ENCODE measurements at regions not wholly inside any gene's neighbourhood (a gene's known extent, or its start where the extent isn't known, plus 50 kb on each side); places are given as distances from the start of the nearest gene placed in this dataset.

DNA sequence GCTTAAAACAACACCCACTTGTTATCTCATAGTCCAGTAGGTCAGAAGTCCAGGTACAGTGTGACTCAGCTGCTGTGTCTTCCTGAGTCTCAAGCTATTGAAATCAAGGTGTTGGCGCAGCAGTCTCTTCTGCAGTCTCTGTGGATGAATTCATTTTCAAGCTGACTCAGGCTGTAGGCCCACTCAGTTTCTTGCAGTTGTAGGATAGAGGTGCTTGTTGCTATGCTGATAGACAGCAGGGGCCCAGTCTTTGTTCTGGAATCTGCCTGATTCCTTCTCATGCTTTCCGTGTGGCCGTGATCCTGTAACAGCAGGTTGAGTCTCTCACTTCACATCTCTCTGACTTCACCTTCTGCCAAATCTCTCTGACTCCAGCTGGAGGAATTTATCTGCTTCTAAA, 400.4 kb upstream of the POM121L12 start:
- CTCF ChIA-PET: no interaction called here
- peaks cover 13% of the 10 kb centered on the region for H3K9me3 Mint-ChIP-seq
- POLR2A ChIA-PET: no interaction called here
- intact Hi-C loops (cut with micrococcal nuclease): no loop called here
- TF ChIP-seq, protein P1, sequence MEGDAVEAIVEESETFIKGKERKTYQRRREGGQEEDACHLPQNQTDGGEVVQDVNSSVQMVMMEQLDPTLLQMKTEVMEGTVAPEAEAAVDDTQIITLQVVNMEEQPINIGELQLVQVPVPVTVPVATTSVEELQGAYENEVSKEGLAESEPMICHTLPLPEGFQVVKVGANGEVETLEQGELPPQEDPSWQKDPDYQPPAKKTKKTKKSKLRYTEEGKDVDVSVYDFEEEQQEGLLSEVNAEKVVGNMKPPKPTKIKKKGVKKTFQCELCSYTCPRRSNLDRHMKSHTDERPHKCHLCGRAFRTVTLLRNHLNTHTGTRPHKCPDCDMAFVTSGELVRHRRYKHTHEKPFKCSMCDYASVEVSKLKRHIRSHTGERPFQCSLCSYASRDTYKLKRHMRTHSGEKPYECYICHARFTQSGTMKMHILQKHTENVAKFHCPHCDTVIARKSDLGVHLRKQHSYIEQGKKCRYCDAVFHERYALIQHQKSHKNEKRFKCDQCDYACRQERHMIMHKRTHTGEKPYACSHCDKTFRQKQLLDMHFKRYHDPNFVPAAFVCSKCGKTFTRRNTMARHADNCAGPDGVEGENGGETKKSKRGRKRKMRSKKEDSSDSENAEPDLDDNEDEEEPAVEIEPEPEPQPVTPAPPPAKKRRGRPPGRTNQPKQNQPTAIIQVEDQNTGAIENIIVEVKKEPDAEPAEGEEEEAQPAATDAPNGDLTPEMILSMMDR (IDR thresholded peaks at IDR 0.05): no peak
- no peak overlapping the region for H3K4me3 Mint-ChIP-seq
- no peaks in the 10 kb centered on the region for H3K36me3 Mint-ChIP-seq (ENCODE audit: low read depth)
- H3K4me1 Mint-ChIP-seq: no peaks in the 10 kb centered on the region
- H3K27ac Mint-ChIP-seq: no peak overlapping the region
- no peaks in the 10 kb centered on the region for H3K27me3 Mint-ChIP-seq
- ATAC-seq (ENCODE audit: low read depth) (no peak), DNase-seq (no peak)

DNA sequence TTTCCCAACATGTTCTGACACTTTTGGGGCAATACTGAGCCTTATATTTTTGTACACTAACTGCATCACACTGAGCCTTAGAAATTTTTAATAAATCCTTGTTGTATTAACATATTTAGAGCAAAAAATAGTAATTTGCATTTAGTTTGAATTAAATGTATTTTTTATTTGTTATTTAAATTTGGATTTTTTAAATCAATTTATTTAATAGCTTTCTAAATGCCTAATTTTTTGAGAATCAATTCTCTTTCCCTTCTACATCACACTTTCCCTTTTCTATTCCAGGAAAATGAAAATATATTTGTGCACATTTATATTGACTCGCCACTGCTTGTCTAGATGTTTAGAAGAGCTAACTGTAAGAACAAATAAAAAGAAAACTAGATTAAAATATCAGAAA, 414.6 kb upstream of the POM121L12 start:
- H3K4me1 Mint-ChIP-seq: no peaks in the 10 kb centered on the region
- peaks cover 11% of the 10 kb centered on the region for H3K9me3 Mint-ChIP-seq
- TF ChIP-seq, protein P1 (IDR thresholded peaks at IDR 0.05): no peak
- H3K27ac Mint-ChIP-seq: no peak overlapping the region
- POLR2A ChIA-PET: no interaction called here
- ATAC-seq (ENCODE audit: low read depth) (no peak), DNase-seq (no peak)
- CTCF ChIA-PET: no interaction called here
- H3K4me3 Mint-ChIP-seq: no peak overlapping the region
- H3K36me3 Mint-ChIP-seq (ENCODE audit: low read depth): no peaks in the 10 kb centered on the region
- intact Hi-C loops (cut with micrococcal nuclease): no loop called here
- no peaks in the 10 kb centered on the region for H3K27me3 Mint-ChIP-seq

GRCh38 chr7:52616552-52616951, 418.9 kb upstream of the POM121L12 start:
- DNase-seq: no peak
- POLR2A ChIA-PET: no interaction called here
- Mint-ChIP-seq H3K4me1 (no peaks in the 10 kb centered on the region), H3K27me3 (no peaks in the 10 kb centered on the region), H3K4me3 (no peak overlapping the region), H3K36me3 (ENCODE audit: low read depth) (no peaks in the 10 kb centered on the region), H3K27ac (no peak overlapping the region), H3K9me3 (peaks cover 8% of the 10 kb centered on the region)
- TF ChIP-seq, protein P1 (IDR thresholded peaks at IDR 0.05): no peak
- no peak for ATAC-seq (ENCODE audit: low read depth)
- intact Hi-C loops (cut with micrococcal nuclease): no loop called here
- CTCF ChIA-PET: no interaction called here

GRCh38 chr7:52615021-52615695, 420.3 kb upstream of the POM121L12 start:
- no peak for ATAC-seq (ENCODE audit: low read depth)
- POLR2A ChIA-PET: no interaction called here

GRCh38 chr7:52609511-52609910, 425.9 kb upstream of the POM121L12 start:
- TF ChIP-seq, protein P1 (IDR thresholded peaks at IDR 0.05): no peak
- H3K36me3 Mint-ChIP-seq (ENCODE audit: low read depth): no peaks in the 10 kb centered on the region
- no peak overlapping the region for H3K27ac Mint-ChIP-seq
- DNase-seq: no peak
- intact Hi-C loops (cut with micrococcal nuclease): no loop called here
- CTCF ChIA-PET: no interaction called here
- POLR2A ChIA-PET: no interaction called here
- no peaks in the 10 kb centered on the region for H3K4me1 Mint-ChIP-seq
- H3K9me3 Mint-ChIP-seq: peaks cover 8% of the 10 kb centered on the region
- no peak for ATAC-seq (ENCODE audit: low read depth)
- no peak overlapping the region for H3K4me3 Mint-ChIP-seq
- no peaks in the 10 kb centered on the region for H3K27me3 Mint-ChIP-seq

More at GRCh38 chr7:52615021-52615695, 420.3 kb upstream of the POM121L12 start:
- TF ChIP-seq, protein P1 (IDR thresholded peaks at IDR 0.05): no peak
- Mint-ChIP-seq H3K27ac (no peak overlapping the region), H3K9me3 (peaks cover 12% of the 10 kb centered on the region), H3K4me3 (no peak overlapping the region), H3K4me1 (no peaks in the 10 kb centered on the region), H3K36me3 (ENCODE audit: low read depth) (no peaks in the 10 kb centered on the region), H3K27me3 (no peaks in the 10 kb centered on the region)
- DNase-seq: no peak
- CTCF ChIA-PET: no interaction called here
- intact Hi-C loops (cut with micrococcal nuclease): no loop called here

Data from activated B cell treated with CpG ODN at 0.5 μM for 24 hours (primary cell).